GM18858 (cell line): ENCODE measurements at regions not wholly inside any gene's neighbourhood (a gene's known extent, or its start where the extent isn't known, plus 50 kb on each side); places are given as distances from the start of the nearest gene placed in this dataset.
"Not testable (repeated sequence)": the region's sequence is repeated elsewhere in the genome, so short reads cannot be mapped to it uniquely, and the experiment has no call there.

Experiments
- ATAC-seq: cut with Tn5 transposase; IDR thresholded peaks from one replicate; pipeline ENCODE4 v1.9.1; 2021; ENCODE audit not compliant: unreplicated experiment

- no peak for ATAC-seq
These were observed 111.7 kb downstream of the RHOU start for GRCh38 chr1:228846952-228847351.

DNA sequence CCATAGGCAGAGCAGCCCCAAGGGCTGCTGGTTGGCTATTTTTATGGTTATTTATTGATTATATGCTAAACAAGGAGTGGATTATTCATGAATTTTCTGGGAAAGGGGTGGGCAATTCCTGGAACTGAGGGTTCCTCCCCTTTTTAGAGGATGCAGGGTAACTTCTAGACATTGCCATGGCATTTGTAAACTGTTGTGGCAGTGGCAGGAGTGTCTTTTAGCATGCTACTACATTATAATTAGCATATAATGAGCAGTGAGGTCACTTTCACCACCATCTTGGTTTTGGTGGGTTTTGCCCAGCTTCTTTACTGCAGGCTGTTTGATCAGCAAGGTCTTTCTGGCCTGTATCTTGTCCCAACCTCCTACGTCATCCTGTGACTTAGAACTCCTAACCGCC, 112.2 kb downstream of the RHOU start:
- ATAC-seq: not testable (repeated sequence)

GRCh38 chr1:228848406-228848805, 113.1 kb downstream of the RHOU start:
- ATAC-seq: no peak

DNA sequence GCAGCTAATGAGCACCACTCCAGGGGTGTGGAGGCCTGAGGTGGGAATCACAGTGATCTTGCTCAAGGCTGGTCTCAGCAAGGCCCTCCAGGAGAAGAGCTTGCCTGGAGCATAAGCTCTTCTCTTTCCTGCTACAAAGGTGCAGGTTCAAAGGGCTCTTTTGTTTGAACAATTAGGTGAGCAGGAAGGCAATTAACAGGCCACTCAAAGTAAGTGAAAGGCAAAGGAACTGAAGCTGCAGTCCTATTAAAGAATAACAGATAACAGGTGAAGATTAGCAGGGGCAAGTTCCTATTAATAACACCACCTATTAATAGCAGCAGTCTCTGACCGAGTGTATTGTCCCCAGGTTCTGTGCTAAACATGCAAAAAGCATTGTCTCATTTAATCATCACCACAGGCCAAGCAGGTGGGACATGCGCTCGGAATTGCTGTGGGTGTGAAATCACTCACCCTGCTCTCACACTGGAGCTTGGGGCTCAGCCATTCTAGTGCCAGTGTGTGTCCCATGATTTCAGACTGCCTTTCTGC, 113.8 kb downstream of the RHOU start:
- no peak for ATAC-seq

GRCh38 chr1:228850141-228851100, 115.1 kb downstream of the RHOU start:
- no peak for ATAC-seq

DNA sequence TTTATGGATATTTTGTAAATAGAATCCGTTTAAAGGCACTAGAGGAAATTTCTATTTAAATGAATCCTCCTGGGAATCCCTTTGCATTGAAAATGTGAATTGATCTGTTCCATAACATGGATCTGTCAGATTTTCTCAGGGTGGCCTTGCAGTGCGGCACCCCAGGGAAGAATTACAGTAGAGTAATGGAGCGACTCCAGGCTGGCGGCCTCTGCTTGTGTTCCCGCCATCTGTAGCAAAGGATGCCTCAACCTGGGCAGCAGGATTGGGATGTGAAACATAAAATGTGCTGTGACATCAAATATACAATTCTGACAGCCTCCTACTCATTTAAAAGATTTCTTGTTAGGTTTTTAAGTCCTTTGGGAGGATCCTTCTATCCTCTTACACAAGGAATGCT, 115.9 kb downstream of the RHOU start:
- no peak for ATAC-seq

DNA sequence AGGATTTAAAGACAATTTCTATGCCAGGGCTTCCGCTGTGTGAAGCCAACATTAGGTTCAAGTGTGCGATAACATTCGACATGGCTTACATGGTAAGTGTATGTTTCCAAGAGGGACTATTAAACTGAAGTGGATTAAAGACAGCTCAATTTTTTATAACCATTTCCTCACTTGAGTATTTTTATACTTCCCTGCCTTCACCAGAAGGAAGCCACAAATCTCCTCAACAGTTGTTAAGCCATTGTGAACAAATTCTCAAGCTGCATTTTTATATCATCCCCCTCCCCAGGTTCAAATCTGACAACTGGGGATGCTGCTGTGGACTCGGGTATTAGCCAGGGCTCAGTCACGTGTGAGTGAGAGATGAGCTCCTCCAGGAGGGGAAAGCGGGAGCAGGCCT, 116.3 kb downstream of the RHOU start:
- no peak for ATAC-seq

DNA sequence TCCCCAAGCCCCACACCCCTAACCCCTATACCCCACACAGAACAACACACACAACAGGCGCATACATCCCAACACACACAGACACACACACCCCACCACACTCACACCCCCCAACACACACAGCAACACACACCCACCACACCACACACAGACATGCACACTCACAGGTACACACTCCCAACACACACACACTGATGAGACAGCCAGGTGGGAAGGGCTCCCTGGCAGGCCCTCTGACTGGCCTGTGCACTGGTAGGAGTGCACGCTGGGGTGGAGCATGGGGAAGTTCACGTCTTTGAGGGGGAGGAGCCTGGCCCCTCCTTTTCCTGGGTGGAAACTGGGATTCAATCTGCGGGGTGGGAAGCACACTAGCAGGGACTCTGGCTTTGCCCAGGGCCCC, 116.7 kb downstream of the RHOU start:
- ATAC-seq: no peak

DNA sequence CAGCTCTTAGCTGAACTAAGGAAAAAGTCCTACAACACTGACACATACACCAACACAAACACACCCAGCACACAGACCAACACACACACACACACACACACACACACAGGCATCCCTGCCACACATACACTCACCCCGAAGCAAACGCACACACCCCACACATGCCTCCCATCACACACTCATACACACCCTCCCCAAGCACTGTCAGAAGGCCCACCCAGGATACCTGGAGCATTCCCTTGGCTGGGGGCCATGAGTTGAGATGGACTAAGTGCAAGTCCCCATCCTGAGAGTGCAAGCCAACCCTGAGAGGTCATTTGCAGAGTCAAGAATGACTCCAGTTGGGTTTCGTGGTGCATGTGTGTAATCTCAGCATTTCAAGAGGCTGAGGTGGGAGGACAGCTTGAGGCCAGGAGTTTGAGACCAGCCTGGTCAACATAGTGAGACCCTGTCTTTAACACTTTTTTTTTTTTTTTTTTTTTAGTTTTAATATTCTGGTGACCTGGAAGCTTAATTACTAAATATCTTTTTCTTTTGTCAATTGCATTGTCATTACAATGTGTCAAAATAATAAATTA, 117.3 kb downstream of the RHOU start:
- no peak for ATAC-seq

DNA sequence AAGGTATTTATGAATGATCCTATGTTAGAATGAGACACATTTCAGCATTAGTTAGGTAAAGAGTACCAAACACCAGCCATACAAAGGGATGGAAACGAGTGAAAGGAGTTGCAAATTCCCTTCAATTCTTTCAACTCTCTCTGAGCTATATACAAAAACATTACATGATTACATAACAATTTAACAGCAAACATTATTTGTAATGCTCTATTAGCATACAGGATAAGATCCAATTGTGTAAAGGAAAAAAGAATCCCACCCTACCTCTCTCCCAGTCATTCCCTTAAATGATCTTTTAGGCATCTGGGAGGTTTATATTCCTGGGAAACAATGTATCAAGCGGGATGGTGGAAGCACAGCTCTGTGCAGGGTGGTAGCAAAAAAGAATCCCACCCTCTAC, 117.9 kb downstream of the RHOU start:
- no peak for ATAC-seq

GRCh38 chr1:228853637-228854036, 118.4 kb downstream of the RHOU start:
- no peak for ATAC-seq

DNA sequence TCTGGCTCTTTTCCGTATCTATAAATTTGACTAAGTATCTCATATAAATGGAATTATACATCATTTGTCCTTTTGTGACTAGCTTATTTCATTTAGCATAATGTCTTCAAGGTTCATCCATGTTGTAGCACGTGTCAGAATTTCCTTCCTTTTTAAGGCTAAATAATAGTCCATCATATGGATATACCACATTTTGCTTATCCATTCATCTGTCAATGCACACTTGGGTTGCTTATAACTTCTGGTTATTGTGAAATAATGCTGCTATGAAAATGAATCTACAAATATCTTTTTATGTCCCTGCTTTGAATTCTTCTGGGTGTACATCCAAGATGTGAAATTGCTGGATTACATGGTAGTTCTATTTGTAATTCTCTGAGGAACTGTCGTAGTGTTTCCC, 119.6 kb downstream of the RHOU start:
- no peak for ATAC-seq

GRCh38 chr1:228857611-228858010, 122.3 kb downstream of the RHOU start:
- ATAC-seq: no peak

GRCh38 chr1:228860911-228861831, 125.9 kb downstream of the RHOU start:
- peak; percentile 40 for ATAC-seq

GRCh38 chr1:228861832-228862180, 126.5 kb downstream of the RHOU start:
- no peak for ATAC-seq

DNA sequence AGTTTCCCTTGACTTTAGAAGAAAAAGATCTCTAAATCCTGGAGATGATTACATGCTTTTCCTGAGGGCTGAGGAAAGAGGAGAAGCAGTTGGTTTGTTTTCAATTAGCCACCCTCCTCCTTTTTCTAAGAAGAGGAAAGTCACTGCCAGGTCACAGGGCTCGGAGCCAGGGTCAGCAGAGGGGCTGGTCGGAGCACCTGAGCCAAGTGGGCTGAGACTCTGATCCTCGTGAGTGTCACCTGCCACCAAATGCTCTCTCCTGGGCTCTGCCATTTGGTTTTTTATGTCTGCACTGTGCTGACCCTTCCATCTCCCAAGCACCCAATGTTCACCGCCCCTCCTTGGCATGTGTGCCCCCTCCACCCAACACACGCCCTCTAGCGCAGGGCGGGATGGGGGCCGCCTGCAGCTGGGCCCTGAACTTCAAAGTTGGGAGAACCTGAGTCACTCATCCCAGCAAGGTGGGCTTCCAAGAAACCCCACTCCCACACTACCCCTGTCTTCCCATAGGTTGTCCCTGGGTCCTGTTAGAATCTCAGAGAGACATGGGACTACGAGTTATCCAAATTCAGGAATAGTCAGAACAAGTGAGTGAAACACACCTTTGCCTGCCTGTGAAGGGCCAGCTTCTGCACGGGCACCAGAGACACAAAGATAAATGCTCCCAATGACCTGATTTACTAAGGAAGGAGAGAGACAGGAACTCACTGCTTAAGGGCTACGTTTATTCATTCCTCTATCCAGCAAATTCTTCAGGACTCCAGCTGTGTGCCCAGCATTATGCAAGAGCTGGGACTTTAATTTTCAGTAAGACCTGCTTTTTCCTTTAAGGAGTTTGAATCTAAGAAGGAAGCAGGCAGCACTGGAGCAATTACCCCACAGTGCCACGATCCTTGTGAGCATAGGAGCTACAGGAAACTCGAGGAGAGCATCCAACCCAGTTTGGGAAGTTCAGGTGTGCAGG, 127.5 kb downstream of the RHOU start:
- ATAC-seq: no peak

- no peak for ATAC-seq
These were observed 128.5 kb downstream of the RHOU start for GRCh38 chr1:228863776-228864175.

- ATAC-seq: no peak
These were observed 130.5 kb downstream of the RHOU start for GRCh38 chr1:228865627-228866330.

- no peak for ATAC-seq
These were observed 131.2 kb downstream of the RHOU start for GRCh38 chr1:228866468-228866867.
